HG03159 (cell line): ENCODE measurements at regions not wholly inside any gene's neighbourhood (a gene's known extent, or its start where the extent isn't known, plus 50 kb on each side); places are given as distances from the start of the nearest gene placed in this dataset.

ENCODE experiments used
- ATAC-seq: cut with Tn5 transposase; IDR thresholded peaks from one replicate; pipeline ENCODE4 v1.9.1; 2021; ENCODE audit warnings: mild to moderate bottlenecking, moderate library complexity; ENCODE audit not compliant: unreplicated experiment

- no peak for ATAC-seq
Measured at GRCh38 chr10:3493621-3494020, 291.4 kb downstream of the KLF6 start.

GRCh38 chr10:3491571-3491970 lies 293.4 kb downstream of the KLF6 start:
- no peak for ATAC-seq

- no peak for ATAC-seq
Measured at GRCh38 chr10:3487228-3487627, 297.8 kb downstream of the KLF6 start.

- no peak for ATAC-seq
Measured at GRCh38 chr10:3486346-3487065, 298.5 kb downstream of the KLF6 start.

- ATAC-seq = no peak
Measured at GRCh38 chr10:3485057-3485686, 299.8 kb downstream of the KLF6 start.

GRCh38 chr10:3484306-3485056 lies 300.5 kb downstream of the KLF6 start:
- peak; percentile 77 for ATAC-seq

- ATAC-seq = no peak
Measured at GRCh38 chr10:3482200-3482993, 302.6 kb downstream of the KLF6 start.

GRCh38 chr10:3481496-3481895 lies 303.5 kb downstream of the KLF6 start:
- no peak for ATAC-seq

GRCh38 chr10:3480990-3481315 lies 304.1 kb downstream of the KLF6 start:
- ATAC-seq = no peak

- ATAC-seq = no peak
Measured at GRCh38 chr10:3480281-3480989, 304.6 kb downstream of the KLF6 start.

GRCh38 chr10:3478632-3479240 lies 306.2 kb upstream of the PITRM1 start:
- ATAC-seq = no peak

GRCh38 chr10:3478153-3478552 lies 305.6 kb upstream of the PITRM1 start:
- ATAC-seq = peak; percentile 64

GRCh38 chr10:3477683-3478082 lies 305.1 kb upstream of the PITRM1 start:
- ATAC-seq = peak; percentile 62

- no peak for ATAC-seq
Measured at GRCh38 chr10:3476640-3477448, 304.3 kb upstream of the PITRM1 start.

GRCh38 chr10:3476186-3476585 lies 303.6 kb upstream of the PITRM1 start:
- ATAC-seq = no peak

- ATAC-seq = no peak
Measured at GRCh38 chr10:3475367-3475766, 302.8 kb upstream of the PITRM1 start.

GRCh38 chr10:3474266-3474665 lies 301.7 kb upstream of the PITRM1 start:
- no peak for ATAC-seq

GRCh38 chr10:3473271-3473670 lies 300.7 kb upstream of the PITRM1 start:
- ATAC-seq = no peak

GRCh38 chr10:3472287-3473051 lies 299.9 kb upstream of the PITRM1 start:
- ATAC-seq = no peak
